ENCODE measurements at regions not wholly inside any gene's neighbourhood (a gene's known extent, or its start where the extent isn't known, plus 50 kb on each side); places are given as distances from the start of the nearest gene placed in this dataset.

GRCh38 chr11:87501388-87501787, 463.7 kb downstream of the TMEM135 start:
- no peak; the same call in 1 of the 2 replicates for TF ChIP-seq CTCF (conservative IDR thresholded peaks at IDR 0.05; ENCODE audit: low read depth, low read length)
- TF ChIP-seq EZH2 (IDR thresholded peaks at IDR 0.05; ENCODE audit: low read length, unreplicated experiment), result no peak
- TF ChIP-seq EZH2phosphoT487 (IDR thresholded peaks at IDR 0.05; ENCODE audit: borderline replicate concordance, low read length), result no peak

All from PC-3 (cell line).